Sigmoid colon (tissue), 4 donors: ENCODE measurements at regions not wholly inside any gene's neighbourhood (a gene's known extent, or its start where the extent isn't known, plus 50 kb on each side); places are given as distances from the start of the nearest gene placed in this dataset.

Source experiments
- CTCF ChIP-seq, 4 experiments: fragments of 450-650 bp in 3 of 4; fragments of 200-600 bp in 1 of 4; IDR thresholded peaks; one replicate each; pipeline ENCODE4 v1.5.1; 2016 to 2019; ENCODE audit warnings: antibody characterized with exemption in 4 of 4, mild to moderate bottlenecking in 3 of 4, moderate library complexity in 2 of 4
- EP300 ChIP-seq, 4 donors: sonication (generic); formaldehyde crosslinking; IDR thresholded peaks; one replicate each; pipeline ENCODE4 v1.6.1; 2017; ENCODE audit warnings: antibody characterized with exemption in 4 of 4
- POLR2A ChIP-seq, 2 donors: fragments of 450-650 bp; IDR thresholded peaks; one replicate each; pipeline ENCODE4 v1.6.1; 2016; ENCODE audit warnings: antibody characterized with exemption in 2 of 2, mild to moderate bottlenecking in 2 of 2, moderate library complexity in 2 of 2
- POLR2AphosphoS5 ChIP-seq, 4 donors: sonication (generic); formaldehyde crosslinking; IDR thresholded peaks; one replicate each; pipeline ENCODE4 v1.6.1; 2017; ENCODE audit warnings: antibody characterized with exemption in 4 of 4

GRCh38 chr2:59868981-59869380, 684.5 kb downstream of the BCL11A start:
- TF ChIP-seq CTCF (IDR thresholded peaks at IDR 0.05) (no peak), POLR2A (IDR thresholded peaks at IDR 0.05) (no peak), EP300 (IDR thresholded peaks at IDR 0.05) (no peak), POLR2AphosphoS5 (IDR thresholded peaks at IDR 0.05) (no peak)
